Suprapubic skin (tissue), 4 donors: ENCODE measurements at regions not wholly inside any gene's neighbourhood (a gene's known extent, or its start where the extent isn't known, plus 50 kb on each side); places are given as distances from the start of the nearest gene placed in this dataset.

Experiments used
- DNase-seq, 2 donors: peaks; one replicate each; pipeline ENCODE4 v3.0.0-alpha.2; 2019; ENCODE audit warnings: low spot score in 2 of 2
- H3K27ac ChIP-seq: fragments of 200-600 bp; sonication (generic); one replicate; pipeline ENCODE4 v1.5.1; 2019
- H3K27me3 ChIP-seq: fragments of 200-600 bp; sonication (generic); one replicate; pipeline ENCODE4 v1.5.1; 2019
- H3K36me3 ChIP-seq: fragments of 200-600 bp; sonication (generic); one replicate; pipeline ENCODE4 v1.5.1; 2019
- H3K4me1 ChIP-seq: fragments of 200-600 bp; sonication (generic); one replicate; pipeline ENCODE4 v1.5.1; 2019
- H3K4me3 ChIP-seq: fragments of 200-600 bp; sonication (generic); one replicate; pipeline ENCODE4 v1.5.1; 2019; ENCODE audit warnings: mild to moderate bottlenecking
- H3K9me3 ChIP-seq: fragments of 200-600 bp; sonication (generic); one replicate; pipeline ENCODE4 v1.5.1; 2019
- EP300 ChIP-seq: sonication (generic); formaldehyde crosslinking; IDR thresholded peaks from one replicate; pipeline ENCODE4 v1.6.1; 2017; ENCODE audit warnings: antibody characterized with exemption
- POLR2A ChIP-seq, 2 donors: fragments of 450-650 bp; IDR thresholded peaks; one replicate each; pipeline ENCODE4 v1.6.1; 2017; ENCODE audit warnings: antibody characterized with exemption in 2 of 2, mild to moderate bottlenecking in 2 of 2, moderate library complexity in 2 of 2
- POLR2AphosphoS5 ChIP-seq, 3 donors: sonication (generic); formaldehyde crosslinking; IDR thresholded peaks; one replicate each; pipeline ENCODE4 v1.6.1; 2017; ENCODE audit warnings: antibody characterized with exemption in 3 of 3
- WGBS: methylation state at CpG from one replicate; pipeline ENCODE4 v1.1.5; 2018; 5-methylcytosine and 5-hydroxymethylcytosine counted together
- TF ChIP-seq, protein P1 (sequence below), 2 donors: fragments of 200-600 bp in 1 of 2; fragments of 450-650 bp in 1 of 2; sonication (generic) in 1 of 2; IDR thresholded peaks; one replicate each; pipeline ENCODE4 v1.5.1; 2016 to 2019; ENCODE audit warnings: antibody characterized with exemption in 2 of 2, mild to moderate bottlenecking in 1 of 2, moderate library complexity in 1 of 2

DNA sequence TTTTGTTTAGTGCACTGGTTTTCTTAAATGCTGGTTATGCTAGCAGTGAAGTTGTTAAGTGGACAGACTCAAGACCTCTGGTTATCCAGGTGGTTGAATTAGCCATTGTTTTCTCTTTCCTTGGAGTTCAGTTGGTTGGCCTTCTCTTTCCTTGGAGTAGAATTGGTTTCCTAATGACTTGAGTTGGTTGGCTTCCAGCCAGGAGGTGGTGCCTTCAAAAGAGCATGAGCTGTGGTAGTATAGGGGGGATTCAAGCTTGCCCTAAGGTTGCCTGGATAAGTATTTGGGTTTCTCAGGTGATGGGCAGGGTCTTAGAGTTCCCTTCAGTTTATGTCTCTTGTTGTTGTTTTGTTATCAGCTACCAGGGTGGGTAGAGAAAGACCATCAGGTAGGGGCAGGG, 92.5 kb downstream of the ATP23 start:
- Histone ChIP-seq H3K9me3 (peaks cover 8% of the 10 kb centered on the region), H3K36me3 (no peaks in the 10 kb centered on the region), H3K27me3 (no peaks in the 10 kb centered on the region), H3K4me1 (peaks cover 11% of the 10 kb centered on the region), H3K27ac (peak overlapping the region; percentile 54), H3K4me3 (no peak overlapping the region)
- DNase-seq, result no peak
- no peak for TF ChIP-seq EP300
- TF ChIP-seq POLR2AphosphoS5 (IDR thresholded peaks at IDR 0.05), result no peak
- no peak for TF ChIP-seq POLR2A (IDR thresholded peaks at IDR 0.05)
- TF ChIP-seq, protein P1, sequence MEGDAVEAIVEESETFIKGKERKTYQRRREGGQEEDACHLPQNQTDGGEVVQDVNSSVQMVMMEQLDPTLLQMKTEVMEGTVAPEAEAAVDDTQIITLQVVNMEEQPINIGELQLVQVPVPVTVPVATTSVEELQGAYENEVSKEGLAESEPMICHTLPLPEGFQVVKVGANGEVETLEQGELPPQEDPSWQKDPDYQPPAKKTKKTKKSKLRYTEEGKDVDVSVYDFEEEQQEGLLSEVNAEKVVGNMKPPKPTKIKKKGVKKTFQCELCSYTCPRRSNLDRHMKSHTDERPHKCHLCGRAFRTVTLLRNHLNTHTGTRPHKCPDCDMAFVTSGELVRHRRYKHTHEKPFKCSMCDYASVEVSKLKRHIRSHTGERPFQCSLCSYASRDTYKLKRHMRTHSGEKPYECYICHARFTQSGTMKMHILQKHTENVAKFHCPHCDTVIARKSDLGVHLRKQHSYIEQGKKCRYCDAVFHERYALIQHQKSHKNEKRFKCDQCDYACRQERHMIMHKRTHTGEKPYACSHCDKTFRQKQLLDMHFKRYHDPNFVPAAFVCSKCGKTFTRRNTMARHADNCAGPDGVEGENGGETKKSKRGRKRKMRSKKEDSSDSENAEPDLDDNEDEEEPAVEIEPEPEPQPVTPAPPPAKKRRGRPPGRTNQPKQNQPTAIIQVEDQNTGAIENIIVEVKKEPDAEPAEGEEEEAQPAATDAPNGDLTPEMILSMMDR (IDR thresholded peaks at IDR 0.05), result no peak

DNA sequence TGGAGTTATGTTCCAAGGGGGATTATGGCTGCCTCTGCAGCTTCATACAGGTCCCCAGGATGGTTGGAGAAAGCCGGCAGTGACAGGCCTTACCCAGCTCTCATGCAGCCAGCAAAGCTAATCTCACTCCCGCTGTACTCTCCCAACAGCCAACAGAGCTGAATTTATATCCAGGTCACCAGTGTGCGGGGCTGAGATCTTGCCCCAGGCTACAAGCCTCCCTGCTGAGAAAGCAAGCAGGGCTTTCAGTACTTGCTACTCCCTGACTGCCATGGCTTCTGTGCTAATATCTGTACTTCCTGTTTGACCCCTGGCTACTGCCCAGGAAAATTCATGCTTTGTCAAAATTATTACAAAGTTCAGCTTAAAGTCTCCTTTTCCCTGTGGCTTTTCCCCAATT, 92.9 kb downstream of the ATP23 start:
- TF ChIP-seq POLR2A (IDR thresholded peaks at IDR 0.05) (no peak), EP300 (no peak), POLR2AphosphoS5 (IDR thresholded peaks at IDR 0.05) (no peak)
- TF ChIP-seq, protein P1 (IDR thresholded peaks at IDR 0.05), result no peak
- Histone ChIP-seq H3K36me3 (no peaks in the 10 kb centered on the region), H3K9me3 (peaks cover 8% of the 10 kb centered on the region), H3K4me1 (peaks cover 11% of the 10 kb centered on the region), H3K27ac (peak overlapping the region; percentile 54), H3K4me3 (no peak overlapping the region), H3K27me3 (no peaks in the 10 kb centered on the region)
- DNase-seq, result no peak
- 59% methylated on average over 2 of the region's 3 CpGs for WGBS

DNA sequence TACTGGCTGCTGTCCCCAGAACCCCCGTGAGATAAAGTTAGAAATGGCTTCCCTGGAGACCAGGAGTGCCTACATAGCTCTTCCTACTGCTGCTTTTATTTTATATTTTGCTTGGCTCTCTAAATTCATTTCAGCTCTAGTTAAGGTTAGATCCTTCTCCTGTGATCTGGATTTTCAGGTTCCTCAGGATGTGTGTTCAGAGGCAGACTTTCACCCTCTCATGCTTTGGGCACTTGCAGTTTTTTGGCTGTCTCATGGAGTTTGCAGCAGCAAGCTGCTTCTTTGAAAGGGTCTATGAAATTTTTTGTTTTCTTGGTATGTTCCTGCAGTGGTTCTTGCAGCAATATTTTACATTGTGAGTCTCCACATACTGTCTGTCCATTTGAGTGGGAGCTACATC, 93.3 kb downstream of the ATP23 start:
- TF ChIP-seq POLR2AphosphoS5 (IDR thresholded peaks at IDR 0.05), result no peak
- TF ChIP-seq, protein P1 (IDR thresholded peaks at IDR 0.05), result no peak
- no peak for TF ChIP-seq EP300
- no peak for TF ChIP-seq POLR2A (IDR thresholded peaks at IDR 0.05)
- no peak overlapping the region for H3K4me3 ChIP-seq
- WGBS, result 27% methylated on average over 1 of the region's 1 CpG
- H3K27me3 ChIP-seq, result no peaks in the 10 kb centered on the region
- H3K36me3 ChIP-seq, result no peaks in the 10 kb centered on the region
- no peak for DNase-seq
- H3K9me3 ChIP-seq, result peaks cover 8% of the 10 kb centered on the region
- peak overlapping the region; percentile 54 for H3K27ac ChIP-seq
- peaks cover 11% of the 10 kb centered on the region for H3K4me1 ChIP-seq

- Histone ChIP-seq H3K4me1 (no peaks in the 10 kb centered on the region), H3K27ac (no peak overlapping the region), H3K9me3 (peaks cover 8% of the 10 kb centered on the region), H3K4me3 (no peak overlapping the region), H3K27me3 (no peaks in the 10 kb centered on the region), H3K36me3 (no peaks in the 10 kb centered on the region)
- TF ChIP-seq POLR2A (IDR thresholded peaks at IDR 0.05) (no peak), POLR2AphosphoS5 (IDR thresholded peaks at IDR 0.05) (no peak), EP300 (no peak)
- TF ChIP-seq, protein P1 (IDR thresholded peaks at IDR 0.05), result no peak
- WGBS, result 94% methylated on average over 2 of the region's 2 CpGs
- no peak for DNase-seq
Measured at GRCh38 chr12:58041441-58041840, 100.1 kb downstream of the ATP23 start.

- Histone ChIP-seq H3K27ac (no peak overlapping the region), H3K4me3 (no peak overlapping the region), H3K9me3 (no peaks in the 10 kb centered on the region), H3K4me1 (no peaks in the 10 kb centered on the region), H3K36me3 (no peaks in the 10 kb centered on the region), H3K27me3 (no peaks in the 10 kb centered on the region)
- TF ChIP-seq EP300, result no peak
- TF ChIP-seq, protein P1 (IDR thresholded peaks at IDR 0.05), result no peak
- DNase-seq, result no peak
Measured at GRCh38 chr12:58044966-58045365, 103.6 kb downstream of the ATP23 start.
